ENCODE measurements at regions not wholly inside any gene's neighbourhood (a gene's known extent, or its start where the extent isn't known, plus 50 kb on each side); places are given as distances from the start of the nearest gene placed in this dataset.
A peak's percentile ranks its signal among the peaks of the same experiment; 100 is the strongest.

GRCh38 chrX:51395810-51396728 is 63.4 kb downstream of the NUDT10 start:
- Histone ChIP-seq H3K36me3 (no peaks in the 10 kb centered on the region), H3K9me3 (no peaks in the 10 kb centered on the region), H3K27me3 (no peaks in the 10 kb centered on the region), H3K4me3 (peak overlapping the region; percentile 36 to 61), H3K4me1 (peaks cover 0 to 10% (median 0%) of the 10 kb centered on the region in 3 donors), H3K27ac (peak overlapping the region in 3 of 4 donors; percentile 40 to 68 (median 57))
- 9% methylated on average over 6 of the region's 50 CpGs; no CpG with 5 or more reads in 1 of the 2 donors for WGBS, 2 donors (ENCODE audit: low coverage in 1 of 2)
- TF ChIP-seq POLR2A (IDR thresholded peaks at IDR 0.05) (no peak), CTCF (IDR thresholded peaks at IDR 0.05) (peak in 2 of 4 experiments; percentile 41 to 51), EP300 (IDR thresholded peaks at IDR 0.05) (no peak), POLR2AphosphoS5 (IDR thresholded peaks at IDR 0.05) (no peak)
- peak; percentile 58 for ATAC-seq

- H3K27ac ChIP-seq: peak overlapping the region in 3 of 4 donors; percentile 40 to 68 (median 57)
- peaks cover 0 to 10% (median 0%) of the 10 kb centered on the region in 3 donors for H3K4me1 ChIP-seq
- peak overlapping the region; percentile 36 to 61 for H3K4me3 ChIP-seq
- no peaks in the 10 kb centered on the region for H3K27me3 ChIP-seq
- no peaks in the 10 kb centered on the region for H3K9me3 ChIP-seq
- 7 to 36% methylated on average over 4 of the region's 4 CpGs for WGBS, 2 donors (ENCODE audit: low coverage in 1 of 2)
- peak; percentile 30 for ATAC-seq
- TF ChIP-seq POLR2A (IDR thresholded peaks at IDR 0.05) (no peak), CTCF (IDR thresholded peaks at IDR 0.05) (peak in 1 of 4 experiments; percentile 44), POLR2AphosphoS5 (IDR thresholded peaks at IDR 0.05) (no peak), EP300 (IDR thresholded peaks at IDR 0.05) (no peak)
- H3K36me3 ChIP-seq: no peaks in the 10 kb centered on the region
These were observed 62.8 kb downstream of the NUDT10 start for GRCh38 chrX:51395480-51395809.

All from gastroesophageal sphincter (tissue), 4 donors.